HG03469 (cell line): ENCODE measurements at regions not wholly inside any gene's neighbourhood (a gene's known extent, or its start where the extent isn't known, plus 50 kb on each side); places are given as distances from the start of the nearest gene placed in this dataset.

Experiments
- ATAC-seq: cut with Tn5 transposase; IDR thresholded peaks from one replicate; pipeline ENCODE4 v1.9.1; 2021; ENCODE audit warnings: mild to moderate bottlenecking, moderate library complexity, moderate number of reproducible peaks; ENCODE audit not compliant: unreplicated experiment

GRCh38 chr12:17276196-17276595 is 670.2 kb upstream of the LMO3 start:
- no peak for ATAC-seq

GRCh38 chr12:17266856-17267255 is 660.9 kb upstream of the LMO3 start:
- no peak for ATAC-seq

GRCh38 chr12:17264603-17265002 is 658.6 kb upstream of the LMO3 start:
- ATAC-seq = no peak

- no peak for ATAC-seq
Observed at GRCh38 chr12:17239874-17240273, 633.9 kb upstream of the LMO3 start.

- no peak for ATAC-seq
Observed at GRCh38 chr12:17235996-17236395, 630.0 kb upstream of the LMO3 start.

- ATAC-seq = no peak
Observed at GRCh38 chr12:17215759-17216570, 610.0 kb upstream of the LMO3 start.

- no peak for ATAC-seq
Observed at GRCh38 chr12:17214929-17215328, 609.0 kb upstream of the LMO3 start.

- no peak for ATAC-seq
Observed at GRCh38 chr12:17206553-17206952, 600.6 kb upstream of the LMO3 start.

GRCh38 chr12:17204289-17205054 is 598.5 kb upstream of the LMO3 start:
- ATAC-seq = no peak

GRCh38 chr12:17203497-17203896 is 597.5 kb upstream of the LMO3 start:
- ATAC-seq = no peak

GRCh38 chr12:17197971-17198370 is 592.0 kb upstream of the LMO3 start:
- ATAC-seq = no peak

- ATAC-seq = no peak
Observed at GRCh38 chr12:17192721-17193120, 586.8 kb upstream of the LMO3 start.

- no peak for ATAC-seq
Observed at GRCh38 chr12:17169726-17170471, 563.9 kb upstream of the LMO3 start.

- ATAC-seq = no peak
Observed at GRCh38 chr12:17159506-17160300, 553.7 kb upstream of the LMO3 start.

GRCh38 chr12:17158201-17158600 is 552.2 kb upstream of the LMO3 start:
- ATAC-seq = no peak

GRCh38 chr12:17151917-17152316 is 546.0 kb upstream of the LMO3 start:
- ATAC-seq = no peak

- ATAC-seq = no peak
Observed at GRCh38 chr12:17148706-17149105, 542.7 kb upstream of the LMO3 start.

GRCh38 chr12:17142856-17143255 is 536.9 kb upstream of the LMO3 start:
- no peak for ATAC-seq

GRCh38 chr12:17139931-17140330 is 534.0 kb upstream of the LMO3 start:
- no peak for ATAC-seq

- ATAC-seq = no peak
Observed at GRCh38 chr12:17137396-17137795, 531.4 kb upstream of the LMO3 start.

- ATAC-seq = no peak
Observed at GRCh38 chr12:17134315-17134714, 528.4 kb upstream of the LMO3 start.
